ENCODE measurements at regions not wholly inside any gene's neighbourhood (a gene's known extent, or its start where the extent isn't known, plus 50 kb on each side); places are given as distances from the start of the nearest gene placed in this dataset.

GRCh38 chr9:82242285-82242963 is 253.9 kb downstream of the SPATA31D1 start:
- no peak overlapping the region for H3K27ac ChIP-seq (ENCODE audit: extremely low read depth, low read depth, low read length)
- POLR2A ChIA-PET: no interaction called here
- TF ChIP-seq ZNF501 (tag by site-specific recombination; IDR thresholded peaks at IDR 0.05): no peak
- no peak for TF ChIP-seq ZNF549 (tag by site-specific recombination; IDR thresholded peaks at IDR 0.05)
- no peak for TF ChIP-seq OSR2 (tag by site-specific recombination; IDR thresholded peaks at IDR 0.05)
- TF ChIP-seq HOXC10 (CRISPR knock-in tag; IDR thresholded peaks at IDR 0.05): no peak
- H3K4me3 ChIP-seq (ENCODE audit: low read depth, low read length): no peak overlapping the region
- no peaks in the 10 kb centered on the region for H3K9me3 ChIP-seq (ENCODE audit: control insufficient read depth, insufficient read depth, low read depth, low read length)
- H3K4me1 ChIP-seq (ENCODE audit: control insufficient read depth, insufficient read depth, low read length): no peaks in the 10 kb centered on the region
- no peaks in the 10 kb centered on the region for H3K36me3 ChIP-seq (ENCODE audit: control insufficient read depth in 2 of 2, insufficient read depth in 1 of 2, low read length in 2 of 2)
- CTCF ChIA-PET: interaction anchor here (0.6 kb wide), 1 partner anchor 1303 kb away, joined by 4 read pairs; no protein-coding TSS in a partner anchor

- ChIA-PET POLR2A (no interaction called here), CTCF (interaction anchor here (0.7 kb wide), 1 partner anchor 11 kb away, joined by 3 read pairs; no protein-coding TSS in a partner anchor)
- no peak overlapping the region for H3K4me3 ChIP-seq (ENCODE audit: low read depth, low read length)
- no peak for TF ChIP-seq PRDM2 (tag by site-specific recombination; IDR thresholded peaks at IDR 0.05; ENCODE audit: borderline replicate concordance)
- TF ChIP-seq ZNF837 (tag by site-specific recombination; IDR thresholded peaks at IDR 0.05): no peak
- TF ChIP-seq ZNF280C (tag by site-specific recombination; IDR thresholded peaks at IDR 0.05): no peak
- no peak for TF ChIP-seq ZNF404 (tag by site-specific recombination; IDR thresholded peaks at IDR 0.05)
- TF ChIP-seq ZNF521 (tag by site-specific recombination; IDR thresholded peaks at IDR 0.05): no peak
- TF ChIP-seq TCF7L2 (IDR thresholded peaks at IDR 0.05; ENCODE audit: borderline replicate concordance, low read depth, low read length): no peak
- no peak for TF ChIP-seq MEIS1 (CRISPR knock-in tag; IDR thresholded peaks at IDR 0.05; ENCODE audit: borderline replicate concordance)
- no peak for TF ChIP-seq ZFHX2 (tag by site-specific recombination; conservative IDR thresholded peaks at IDR 0.05)
- no peak for TF ChIP-seq HOXD13 (CRISPR knock-in tag; IDR thresholded peaks at IDR 0.05; ENCODE audit: borderline replicate concordance)
- no peak for TF ChIP-seq BCL11B (tag by site-specific recombination; IDR thresholded peaks at IDR 0.05; ENCODE audit: low read depth)
- H3K9me3 ChIP-seq (ENCODE audit: control insufficient read depth, insufficient read depth, low read depth, low read length): no peaks in the 10 kb centered on the region
- no peaks in the 10 kb centered on the region for H3K36me3 ChIP-seq (ENCODE audit: control insufficient read depth in 2 of 2, insufficient read depth in 1 of 2, low read length in 2 of 2)
- no peaks in the 10 kb centered on the region for H3K4me1 ChIP-seq (ENCODE audit: control insufficient read depth, insufficient read depth, low read length)
- H3K27ac ChIP-seq (ENCODE audit: extremely low read depth, low read depth, low read length): no peak overlapping the region
These were observed 258.7 kb downstream of the SPATA31D1 start for GRCh38 chr9:82247318-82247717.

GRCh38 chr9:82252116-82252515 is 263.5 kb downstream of the SPATA31D1 start:
- Histone ChIP-seq H3K9me3 (ENCODE audit: control insufficient read depth, insufficient read depth, low read depth, low read length) (no peaks in the 10 kb centered on the region), H3K4me3 (ENCODE audit: low read depth, low read length) (no peak overlapping the region), H3K4me1 (ENCODE audit: control insufficient read depth, insufficient read depth, low read length) (no peaks in the 10 kb centered on the region), H3K27ac (ENCODE audit: extremely low read depth, low read depth, low read length) (no peak overlapping the region), H3K36me3 (ENCODE audit: control insufficient read depth in 2 of 2, insufficient read depth in 1 of 2, low read length in 2 of 2) (no peaks in the 10 kb centered on the region)
- CTCF ChIA-PET: no interaction called here
- TF ChIP-seq ZXDB (tag by site-specific recombination; IDR thresholded peaks at IDR 0.05) (no peak), ZNF707 (tag by site-specific recombination; IDR thresholded peaks at IDR 0.05) (no peak), ZSCAN16 (tag by site-specific recombination; IDR thresholded peaks at IDR 0.05) (no peak), ZNF704 (tag by site-specific recombination; IDR thresholded peaks at IDR 0.05) (no peak), ZFP69B (tag by site-specific recombination; IDR thresholded peaks at IDR 0.05) (no peak), ZSCAN5A (tag by site-specific recombination; IDR thresholded peaks at IDR 0.05) (no peak)
- POLR2A ChIA-PET: no interaction called here
